ENCODE measurements at regions not wholly inside any gene's neighbourhood (a gene's known extent, or its start where the extent isn't known, plus 50 kb on each side); places are given as distances from the start of the nearest gene placed in this dataset.

DNA sequence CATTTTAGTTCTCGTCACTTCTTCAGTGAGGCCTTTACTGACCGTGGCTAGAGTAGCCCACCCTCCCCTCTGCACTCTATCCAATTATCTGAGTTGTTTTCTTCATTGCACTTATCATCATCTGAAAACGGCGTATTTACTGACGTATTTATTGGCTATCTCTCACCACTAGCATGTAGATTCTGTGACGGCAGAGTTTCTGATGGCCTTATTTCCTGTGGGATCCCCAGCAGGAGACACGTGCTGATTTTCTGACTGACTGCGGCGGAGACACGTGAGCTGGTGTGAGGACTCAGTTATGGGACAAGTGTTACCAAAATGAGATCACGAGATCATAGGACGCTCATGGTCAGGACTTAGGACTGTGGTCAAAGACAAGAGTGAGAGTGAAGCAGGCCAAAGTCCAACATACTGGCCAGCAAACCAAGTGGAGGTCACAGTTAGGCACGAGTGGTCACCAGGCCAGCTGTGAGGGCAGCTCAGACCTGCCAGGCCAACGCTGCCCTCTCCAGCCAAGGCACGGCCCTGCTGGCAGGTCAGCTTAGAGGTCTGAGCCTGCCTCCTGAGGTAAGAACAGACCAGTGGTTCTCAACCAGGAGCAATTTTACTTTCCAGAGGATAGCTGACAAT lies 50.6 kb upstream of the BNIP2 start:
- H3K4me2 ChIP-seq (ENCODE audit: low read depth, low read length, poor library complexity, severe bottlenecking) = no peak overlapping the region
- peaks cover 13% of the 10 kb centered on the region; the same call in 1 of the 2 replicates for H3K9me3 ChIP-seq (ENCODE audit: insufficient read depth, low read length)
- TF ChIP-seq EZH2phosphoT487 (conservative IDR thresholded peaks at IDR 0.05; ENCODE audit: low read length) = no peak
- TF ChIP-seq, protein P1, sequence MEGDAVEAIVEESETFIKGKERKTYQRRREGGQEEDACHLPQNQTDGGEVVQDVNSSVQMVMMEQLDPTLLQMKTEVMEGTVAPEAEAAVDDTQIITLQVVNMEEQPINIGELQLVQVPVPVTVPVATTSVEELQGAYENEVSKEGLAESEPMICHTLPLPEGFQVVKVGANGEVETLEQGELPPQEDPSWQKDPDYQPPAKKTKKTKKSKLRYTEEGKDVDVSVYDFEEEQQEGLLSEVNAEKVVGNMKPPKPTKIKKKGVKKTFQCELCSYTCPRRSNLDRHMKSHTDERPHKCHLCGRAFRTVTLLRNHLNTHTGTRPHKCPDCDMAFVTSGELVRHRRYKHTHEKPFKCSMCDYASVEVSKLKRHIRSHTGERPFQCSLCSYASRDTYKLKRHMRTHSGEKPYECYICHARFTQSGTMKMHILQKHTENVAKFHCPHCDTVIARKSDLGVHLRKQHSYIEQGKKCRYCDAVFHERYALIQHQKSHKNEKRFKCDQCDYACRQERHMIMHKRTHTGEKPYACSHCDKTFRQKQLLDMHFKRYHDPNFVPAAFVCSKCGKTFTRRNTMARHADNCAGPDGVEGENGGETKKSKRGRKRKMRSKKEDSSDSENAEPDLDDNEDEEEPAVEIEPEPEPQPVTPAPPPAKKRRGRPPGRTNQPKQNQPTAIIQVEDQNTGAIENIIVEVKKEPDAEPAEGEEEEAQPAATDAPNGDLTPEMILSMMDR (IDR thresholded peaks at IDR 0.05; ENCODE audit: insufficient read depth, low read length, poor library complexity, severe bottlenecking) = no peak

More for the DNA sequence above, 50.6 kb upstream of the BNIP2 start:
- H2AFZ ChIP-seq (ENCODE audit: low read depth, low read length, severe bottlenecking) = no peak overlapping the region
- H3K27ac ChIP-seq (ENCODE audit: low read depth, low read length) = no peak overlapping the region
- no peaks in the 10 kb centered on the region for H3K27me3 ChIP-seq (ENCODE audit: low read length)
- no peak overlapping the region for H3K9ac ChIP-seq (ENCODE audit: low read length)
- no peaks in the 10 kb centered on the region for H3F3A ChIP-seq (ENCODE audit: insufficient read depth)
- H4K20me1 ChIP-seq (ENCODE audit: low read depth, low read length) = no peaks in the 10 kb centered on the region
- H3K36me3 ChIP-seq (ENCODE audit: low read length) = no peaks in the 10 kb centered on the region
- H3K9me2 ChIP-seq (replicated peaks; ENCODE audit: insufficient read depth, low read length) = no peaks in the 10 kb centered on the region
- H3K79me2 ChIP-seq (ENCODE audit: insufficient read depth, low read length) = no peaks in the 10 kb centered on the region
- no peak overlapping the region for H3K4me3 ChIP-seq (ENCODE audit: insufficient read depth, low read length, poor library complexity, severe bottlenecking)
